ENCODE measurements at regions not wholly inside any gene's neighbourhood (a gene's known extent, or its start where the extent isn't known, plus 50 kb on each side); places are given as distances from the start of the nearest gene placed in this dataset.
A peak's percentile ranks its signal among the peaks of the same experiment; 100 is the strongest.
"Not testable (repeated sequence)": the region's sequence is repeated elsewhere in the genome, so short reads cannot be mapped to it uniquely, and the experiment has no call there.

GRCh38 chr7:136527554-136527953 lies 340.9 kb upstream of the CHRM2 start:
- no peak for DNase-seq

GRCh38 chr7:136526408-136527105 lies 341.9 kb upstream of the CHRM2 start:
- DNase-seq, result no peak

- DNase-seq, result no peak
Observed at GRCh38 chr7:136523571-136523970, 344.9 kb upstream of the CHRM2 start.

- DNase-seq, result no peak
Observed at GRCh38 chr7:136517971-136518370, 350.5 kb upstream of the CHRM2 start.

- no peak for DNase-seq
Observed at GRCh38 chr7:136514776-136515175, 353.7 kb upstream of the CHRM2 start.

- no peak for DNase-seq
Observed at GRCh38 chr7:136513744-136514143, 354.7 kb upstream of the CHRM2 start.

GRCh38 chr7:136509466-136509865 lies 359.0 kb upstream of the CHRM2 start:
- DNase-seq, result no peak

GRCh38 chr7:136502162-136502561 lies 366.3 kb upstream of the CHRM2 start:
- DNase-seq, result no peak

GRCh38 chr7:136501151-136501550 lies 367.3 kb upstream of the CHRM2 start:
- DNase-seq, result no peak

- no peak for DNase-seq
Observed at GRCh38 chr7:136496551-136496950, 371.9 kb upstream of the CHRM2 start.

GRCh38 chr7:136495081-136495480 lies 373.4 kb upstream of the CHRM2 start:
- DNase-seq, result no peak

- peak; percentile 44 to 64 for DNase-seq
Observed at GRCh38 chr7:136492366-136492765, 376.1 kb upstream of the CHRM2 start.

GRCh38 chr7:136489808-136490207 lies 378.6 kb upstream of the CHRM2 start:
- DNase-seq, result no peak

- DNase-seq, result no peak
Observed at GRCh38 chr7:136480901-136481300, 387.6 kb upstream of the CHRM2 start.

GRCh38 chr7:136479922-136480321 lies 388.5 kb upstream of the CHRM2 start:
- DNase-seq, result no peak

GRCh38 chr7:136470179-136470578 lies 398.3 kb upstream of the CHRM2 start:
- no peak for DNase-seq

GRCh38 chr7:136452949-136453348 lies 415.5 kb upstream of the CHRM2 start:
- DNase-seq, result no peak

GRCh38 chr7:136446751-136447150 lies 421.7 kb upstream of the CHRM2 start:
- no peak for DNase-seq

- no peak for DNase-seq
Observed at GRCh38 chr7:136441835-136442234, 426.6 kb upstream of the CHRM2 start.

GRCh38 chr7:136431736-136432135 lies 436.7 kb upstream of the CHRM2 start:
- DNase-seq, result not testable (repeated sequence)

- no peak for DNase-seq
Observed at GRCh38 chr7:136424058-136424457, 444.4 kb upstream of the CHRM2 start.

GRCh38 chr7:136419740-136420139 lies 442.6 kb upstream of the MTPN start:
- DNase-seq, result not testable (repeated sequence)

GRCh38 chr7:136412952-136413351 lies 435.8 kb upstream of the MTPN start:
- no peak for DNase-seq

GRCh38 chr7:136405931-136406777 lies 429.0 kb upstream of the MTPN start:
- peak; percentile 54 to 91 for DNase-seq

Measured in NCI-H526 (cell line).